ENCODE measurements at regions not wholly inside any gene's neighbourhood (a gene's known extent, or its start where the extent isn't known, plus 50 kb on each side); places are given as distances from the start of the nearest gene placed in this dataset.

DNA sequence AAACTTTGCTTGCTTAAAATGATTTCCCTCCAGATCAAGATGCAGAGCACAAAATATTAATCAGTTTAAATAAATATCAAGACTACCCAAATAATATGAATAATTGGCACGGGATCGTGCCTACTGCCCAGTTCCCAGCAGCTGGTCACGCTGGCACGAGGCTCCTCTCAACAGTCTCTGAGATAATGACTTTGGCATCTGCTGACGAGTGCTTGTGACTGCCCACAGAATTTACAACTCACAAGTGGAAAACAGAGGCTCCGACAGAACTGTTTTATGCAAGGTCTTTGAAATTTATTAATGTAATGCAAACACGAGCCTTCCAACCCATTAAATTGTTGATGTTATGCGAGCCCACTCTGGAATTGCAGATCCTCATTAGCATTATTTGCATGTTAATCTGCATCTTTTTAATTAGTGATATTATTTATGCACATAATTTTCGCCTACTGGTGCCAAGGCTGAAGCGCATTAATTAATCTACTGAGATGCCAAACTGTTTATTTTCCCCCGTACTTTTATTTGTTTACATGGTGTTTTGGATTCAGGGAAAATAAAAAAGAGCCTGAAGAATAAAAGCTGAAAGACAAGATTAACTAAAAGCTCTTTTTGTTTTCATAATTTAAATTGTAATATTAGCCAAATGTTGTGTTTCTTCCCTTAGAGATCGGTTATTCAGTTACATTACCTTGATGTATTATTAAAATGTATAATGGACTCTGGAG is 369.3 kb upstream of the IRX1 start (continued):
- no peak for TF ChIP-seq RBBP5 (IDR thresholded peaks at IDR 0.05; ENCODE audit: borderline replicate concordance, low read depth, low read length)
- TF ChIP-seq, protein P1, sequence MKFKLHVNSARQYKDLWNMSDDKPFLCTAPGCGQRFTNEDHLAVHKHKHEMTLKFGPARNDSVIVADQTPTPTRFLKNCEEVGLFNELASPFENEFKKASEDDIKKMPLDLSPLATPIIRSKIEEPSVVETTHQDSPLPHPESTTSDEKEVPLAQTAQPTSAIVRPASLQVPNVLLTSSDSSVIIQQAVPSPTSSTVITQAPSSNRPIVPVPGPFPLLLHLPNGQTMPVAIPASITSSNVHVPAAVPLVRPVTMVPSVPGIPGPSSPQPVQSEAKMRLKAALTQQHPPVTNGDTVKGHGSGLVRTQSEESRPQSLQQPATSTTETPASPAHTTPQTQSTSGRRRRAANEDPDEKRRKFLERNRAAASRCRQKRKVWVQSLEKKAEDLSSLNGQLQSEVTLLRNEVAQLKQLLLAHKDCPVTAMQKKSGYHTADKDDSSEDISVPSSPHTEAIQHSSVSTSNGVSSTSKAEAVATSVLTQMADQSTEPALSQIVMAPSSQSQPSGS (IDR thresholded peaks at IDR 0.05; ENCODE audit: low read length): no peak
- no peak for TF ChIP-seq JUND (IDR thresholded peaks at IDR 0.05; ENCODE audit: low read length)
- no peak for TF ChIP-seq CBX8 (IDR thresholded peaks at IDR 0.05; ENCODE audit: borderline replicate concordance, low read depth, low read length)
- TF ChIP-seq ASH2L (IDR thresholded peaks at IDR 0.05; ENCODE audit: low read length): no peak
- no peak for TF ChIP-seq POLR2AphosphoS5 (IDR thresholded peaks at IDR 0.05; ENCODE audit: low read depth, low read length)
- no peak for TF ChIP-seq CBX5 (IDR thresholded peaks at IDR 0.05; ENCODE audit: low read depth, low read length)
- TF ChIP-seq, protein P2, sequence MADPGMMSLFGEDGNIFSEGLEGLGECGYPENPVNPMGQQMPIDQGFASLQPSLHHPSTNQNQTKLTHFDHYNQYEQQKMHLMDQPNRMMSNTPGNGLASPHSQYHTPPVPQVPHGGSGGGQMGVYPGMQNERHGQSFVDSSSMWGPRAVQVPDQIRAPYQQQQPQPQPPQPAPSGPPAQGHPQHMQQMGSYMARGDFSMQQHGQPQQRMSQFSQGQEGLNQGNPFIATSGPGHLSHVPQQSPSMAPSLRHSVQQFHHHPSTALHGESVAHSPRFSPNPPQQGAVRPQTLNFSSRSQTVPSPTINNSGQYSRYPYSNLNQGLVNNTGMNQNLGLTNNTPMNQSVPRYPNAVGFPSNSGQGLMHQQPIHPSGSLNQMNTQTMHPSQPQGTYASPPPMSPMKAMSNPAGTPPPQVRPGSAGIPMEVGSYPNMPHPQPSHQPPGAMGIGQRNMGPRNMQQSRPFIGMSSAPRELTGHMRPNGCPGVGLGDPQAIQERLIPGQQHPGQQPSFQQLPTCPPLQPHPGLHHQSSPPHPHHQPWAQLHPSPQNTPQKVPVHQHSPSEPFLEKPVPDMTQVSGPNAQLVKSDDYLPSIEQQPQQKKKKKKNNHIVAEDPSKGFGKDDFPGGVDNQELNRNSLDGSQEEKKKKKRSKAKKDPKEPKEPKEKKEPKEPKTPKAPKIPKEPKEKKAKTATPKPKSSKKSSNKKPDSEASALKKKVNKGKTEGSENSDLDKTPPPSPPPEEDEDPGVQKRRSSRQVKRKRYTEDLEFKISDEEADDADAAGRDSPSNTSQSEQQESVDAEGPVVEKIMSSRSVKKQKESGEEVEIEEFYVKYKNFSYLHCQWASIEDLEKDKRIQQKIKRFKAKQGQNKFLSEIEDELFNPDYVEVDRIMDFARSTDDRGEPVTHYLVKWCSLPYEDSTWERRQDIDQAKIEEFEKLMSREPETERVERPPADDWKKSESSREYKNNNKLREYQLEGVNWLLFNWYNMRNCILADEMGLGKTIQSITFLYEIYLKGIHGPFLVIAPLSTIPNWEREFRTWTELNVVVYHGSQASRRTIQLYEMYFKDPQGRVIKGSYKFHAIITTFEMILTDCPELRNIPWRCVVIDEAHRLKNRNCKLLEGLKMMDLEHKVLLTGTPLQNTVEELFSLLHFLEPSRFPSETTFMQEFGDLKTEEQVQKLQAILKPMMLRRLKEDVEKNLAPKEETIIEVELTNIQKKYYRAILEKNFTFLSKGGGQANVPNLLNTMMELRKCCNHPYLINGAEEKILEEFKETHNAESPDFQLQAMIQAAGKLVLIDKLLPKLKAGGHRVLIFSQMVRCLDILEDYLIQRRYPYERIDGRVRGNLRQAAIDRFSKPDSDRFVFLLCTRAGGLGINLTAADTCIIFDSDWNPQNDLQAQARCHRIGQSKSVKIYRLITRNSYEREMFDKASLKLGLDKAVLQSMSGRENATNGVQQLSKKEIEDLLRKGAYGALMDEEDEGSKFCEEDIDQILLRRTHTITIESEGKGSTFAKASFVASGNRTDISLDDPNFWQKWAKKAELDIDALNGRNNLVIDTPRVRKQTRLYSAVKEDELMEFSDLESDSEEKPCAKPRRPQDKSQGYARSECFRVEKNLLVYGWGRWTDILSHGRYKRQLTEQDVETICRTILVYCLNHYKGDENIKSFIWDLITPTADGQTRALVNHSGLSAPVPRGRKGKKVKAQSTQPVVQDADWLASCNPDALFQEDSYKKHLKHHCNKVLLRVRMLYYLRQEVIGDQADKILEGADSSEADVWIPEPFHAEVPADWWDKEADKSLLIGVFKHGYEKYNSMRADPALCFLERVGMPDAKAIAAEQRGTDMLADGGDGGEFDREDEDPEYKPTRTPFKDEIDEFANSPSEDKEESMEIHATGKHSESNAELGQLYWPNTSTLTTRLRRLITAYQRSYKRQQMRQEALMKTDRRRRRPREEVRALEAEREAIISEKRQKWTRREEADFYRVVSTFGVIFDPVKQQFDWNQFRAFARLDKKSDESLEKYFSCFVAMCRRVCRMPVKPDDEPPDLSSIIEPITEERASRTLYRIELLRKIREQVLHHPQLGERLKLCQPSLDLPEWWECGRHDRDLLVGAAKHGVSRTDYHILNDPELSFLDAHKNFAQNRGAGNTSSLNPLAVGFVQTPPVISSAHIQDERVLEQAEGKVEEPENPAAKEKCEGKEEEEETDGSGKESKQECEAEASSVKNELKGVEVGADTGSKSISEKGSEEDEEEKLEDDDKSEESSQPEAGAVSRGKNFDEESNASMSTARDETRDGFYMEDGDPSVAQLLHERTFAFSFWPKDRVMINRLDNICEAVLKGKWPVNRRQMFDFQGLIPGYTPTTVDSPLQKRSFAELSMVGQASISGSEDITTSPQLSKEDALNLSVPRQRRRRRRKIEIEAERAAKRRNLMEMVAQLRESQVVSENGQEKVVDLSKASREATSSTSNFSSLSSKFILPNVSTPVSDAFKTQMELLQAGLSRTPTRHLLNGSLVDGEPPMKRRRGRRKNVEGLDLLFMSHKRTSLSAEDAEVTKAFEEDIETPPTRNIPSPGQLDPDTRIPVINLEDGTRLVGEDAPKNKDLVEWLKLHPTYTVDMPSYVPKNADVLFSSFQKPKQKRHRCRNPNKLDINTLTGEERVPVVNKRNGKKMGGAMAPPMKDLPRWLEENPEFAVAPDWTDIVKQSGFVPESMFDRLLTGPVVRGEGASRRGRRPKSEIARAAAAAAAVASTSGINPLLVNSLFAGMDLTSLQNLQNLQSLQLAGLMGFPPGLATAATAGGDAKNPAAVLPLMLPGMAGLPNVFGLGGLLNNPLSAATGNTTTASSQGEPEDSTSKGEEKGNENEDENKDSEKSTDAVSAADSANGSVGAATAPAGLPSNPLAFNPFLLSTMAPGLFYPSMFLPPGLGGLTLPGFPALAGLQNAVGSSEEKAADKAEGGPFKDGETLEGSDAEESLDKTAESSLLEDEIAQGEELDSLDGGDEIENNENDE (IDR thresholded peaks at IDR 0.05; ENCODE audit: insufficient replicate concordance, low read length): no peak
- no peak for TF ChIP-seq SP4 (IDR thresholded peaks at IDR 0.05; ENCODE audit: low read length)
